ENCODE measurements at regions not wholly inside any gene's neighbourhood (a gene's known extent, or its start where the extent isn't known, plus 50 kb on each side); places are given as distances from the start of the nearest gene placed in this dataset.

DNA sequence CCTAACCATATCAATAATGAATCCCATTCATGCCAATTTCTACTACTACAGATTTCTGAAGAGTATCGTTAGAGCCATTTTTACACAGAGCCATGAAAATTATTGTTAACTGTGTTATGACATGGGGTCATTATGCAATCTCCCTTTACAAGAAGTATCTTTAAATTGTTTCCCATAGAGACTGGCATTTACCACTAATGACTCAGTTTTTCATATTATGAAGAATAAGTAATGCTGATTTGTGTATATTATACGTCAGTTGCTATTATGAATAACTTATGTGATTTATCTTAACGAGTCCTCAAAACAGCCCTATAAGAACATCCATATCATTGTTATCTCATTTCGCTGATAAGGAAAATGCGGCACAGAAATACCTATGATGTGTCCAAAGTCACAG is 173.8 kb downstream of the KCNJ2 start:
- TF ChIP-seq EZH2 (IDR thresholded peaks at IDR 0.05; ENCODE audit: borderline replicate concordance, low read length) (no peak), CTCF (IDR thresholded peaks at IDR 0.05; ENCODE audit: low read length) (no peak)

Data from OCI-LY1 (cell line).